Uterus (tissue), 3 donors: ENCODE measurements at regions not wholly inside any gene's neighbourhood (a gene's known extent, or its start where the extent isn't known, plus 50 kb on each side); places are given as distances from the start of the nearest gene placed in this dataset.

ENCODE experiments used
- DNase-seq, 2 donors: peaks; one replicate each; pipeline ENCODE4 v3.0.0-alpha.2; 2019 to 2020
- H3K27ac ChIP-seq, 2 donors: fragments of 200-600 bp; sonication (generic); 1 replicate in 1 of 2; 2 replicates in 1 of 2; pipeline ENCODE4 v1.5.1; 2016 to 2018
- H3K27me3 ChIP-seq, 2 donors: fragments of 200-600 bp; sonication (generic); one replicate each; pipeline ENCODE4 v1.5.1; 2018 to 2019; ENCODE audit warnings: control low read depth in 1 of 2
- H3K36me3 ChIP-seq, 2 donors: fragments of 200-600 bp; sonication (generic); one replicate each; pipeline ENCODE4 v1.5.1; 2019; ENCODE audit warnings: control low read depth in 1 of 2
- H3K4me1 ChIP-seq, 2 donors: fragments of 200-600 bp; sonication (generic); one replicate each; pipeline ENCODE4 v1.5.1; 2018 to 2019; ENCODE audit warnings: control low read depth in 1 of 2
- H3K4me3 ChIP-seq, 2 donors: fragments of 200-600 bp; sonication (generic); 1 replicate in 1 of 2; 2 replicates in 1 of 2; pipeline ENCODE4 v1.5.1; 2018 to 2019; ENCODE audit warnings: mild to moderate bottlenecking in 1 of 2
- H3K9me3 ChIP-seq, 2 donors: fragments of 200-600 bp; sonication (generic); one replicate each; pipeline ENCODE4 v1.5.1; 2019; ENCODE audit warnings: control low read depth in 1 of 2
- POLR2A ChIP-seq, 2 donors: fragments of 450-650 bp; IDR thresholded peaks; one replicate each; pipeline ENCODE4 v1.6.1; 2016; ENCODE audit warnings: antibody characterized with exemption in 2 of 2, mild to moderate bottlenecking in 1 of 2, moderate library complexity in 1 of 2
- intact Hi-C: fragments of 100-400 bp; cut with DNase I; formaldehyde crosslinking; loops from one replicate; pipeline ENCODE4 v1.15.1; 2023; ENCODE audit warnings: low total_unique reads
- TF ChIP-seq, protein P1 (sequence below), 4 experiments: fragments of 200-600 bp in 2 of 4; fragments of 450-650 bp in 2 of 4; sonication (generic) in 2 of 4; IDR thresholded peaks; one replicate each; pipeline ENCODE4 v1.5.1; 2016 to 2019; ENCODE audit warnings: antibody characterized with exemption in 4 of 4, mild to moderate bottlenecking in 2 of 4, moderate library complexity in 1 of 4
- donor health status: DM: yes; HTN: yes; CAD: no.

DNA sequence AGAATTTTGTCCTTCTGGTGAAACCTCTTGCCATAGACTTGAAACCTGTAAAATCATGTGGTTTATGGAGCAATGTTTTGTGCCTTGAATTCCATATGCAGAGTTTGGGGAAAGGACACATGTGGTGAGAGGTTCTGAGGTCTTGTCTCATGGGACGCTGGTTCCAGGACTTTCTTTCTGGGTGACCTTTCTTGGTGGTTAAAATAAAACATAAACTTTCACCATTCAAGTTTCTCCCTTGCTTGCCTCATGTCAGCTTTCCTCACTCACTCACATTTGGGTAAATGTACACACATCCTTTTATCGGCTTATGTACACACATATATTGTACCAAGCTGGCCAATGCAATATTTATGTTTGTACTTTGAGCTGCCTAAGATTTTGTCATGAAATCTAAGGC lies 144.9 kb upstream of the CELF2 start:
- no peak for DNase-seq
- Histone ChIP-seq H3K27me3 (no peaks in the 10 kb centered on the region), H3K4me3 (no peak overlapping the region), H3K9me3 (no peaks in the 10 kb centered on the region), H3K27ac (peak overlapping the region; percentile 80 to 81), H3K36me3 (no peaks in the 10 kb centered on the region), H3K4me1 (no peaks in the 10 kb centered on the region)
- TF ChIP-seq, protein P1, sequence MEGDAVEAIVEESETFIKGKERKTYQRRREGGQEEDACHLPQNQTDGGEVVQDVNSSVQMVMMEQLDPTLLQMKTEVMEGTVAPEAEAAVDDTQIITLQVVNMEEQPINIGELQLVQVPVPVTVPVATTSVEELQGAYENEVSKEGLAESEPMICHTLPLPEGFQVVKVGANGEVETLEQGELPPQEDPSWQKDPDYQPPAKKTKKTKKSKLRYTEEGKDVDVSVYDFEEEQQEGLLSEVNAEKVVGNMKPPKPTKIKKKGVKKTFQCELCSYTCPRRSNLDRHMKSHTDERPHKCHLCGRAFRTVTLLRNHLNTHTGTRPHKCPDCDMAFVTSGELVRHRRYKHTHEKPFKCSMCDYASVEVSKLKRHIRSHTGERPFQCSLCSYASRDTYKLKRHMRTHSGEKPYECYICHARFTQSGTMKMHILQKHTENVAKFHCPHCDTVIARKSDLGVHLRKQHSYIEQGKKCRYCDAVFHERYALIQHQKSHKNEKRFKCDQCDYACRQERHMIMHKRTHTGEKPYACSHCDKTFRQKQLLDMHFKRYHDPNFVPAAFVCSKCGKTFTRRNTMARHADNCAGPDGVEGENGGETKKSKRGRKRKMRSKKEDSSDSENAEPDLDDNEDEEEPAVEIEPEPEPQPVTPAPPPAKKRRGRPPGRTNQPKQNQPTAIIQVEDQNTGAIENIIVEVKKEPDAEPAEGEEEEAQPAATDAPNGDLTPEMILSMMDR (IDR thresholded peaks at IDR 0.05) = no peak
- TF ChIP-seq POLR2A (IDR thresholded peaks at IDR 0.05) = no peak
- intact Hi-C loops = no loop called here

DNA sequence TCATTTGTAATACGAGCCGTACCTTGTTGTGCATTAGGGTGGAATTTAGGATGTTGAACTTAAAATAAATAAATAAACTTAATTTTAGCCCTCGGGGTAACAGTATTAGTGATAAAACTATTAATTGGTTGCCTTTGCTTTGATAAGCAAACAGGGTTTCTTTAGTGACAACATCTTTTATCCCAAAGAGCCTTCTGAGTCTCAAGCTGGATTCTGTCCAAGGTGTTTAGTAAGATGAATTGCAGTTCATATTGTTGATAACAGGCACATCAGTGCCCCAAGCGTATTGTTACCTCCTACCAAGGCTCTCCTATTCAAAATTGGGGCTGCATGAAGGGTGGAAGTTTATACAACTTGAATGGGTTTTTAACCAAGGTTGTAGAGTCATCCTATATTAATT lies 144.4 kb upstream of the CELF2 start:
- peak overlapping the region in 1 of 2 donors; percentile 81 for H3K27ac ChIP-seq
- no peaks in the 10 kb centered on the region for H3K36me3 ChIP-seq
- no peak overlapping the region for H3K4me3 ChIP-seq
- H3K4me1 ChIP-seq = no peaks in the 10 kb centered on the region
- intact Hi-C loops = no loop called here
- H3K27me3 ChIP-seq = no peaks in the 10 kb centered on the region
- H3K9me3 ChIP-seq = no peaks in the 10 kb centered on the region
- TF ChIP-seq POLR2A (IDR thresholded peaks at IDR 0.05) = no peak
- TF ChIP-seq, protein P1 (IDR thresholded peaks at IDR 0.05) = no peak
- DNase-seq = no peak

DNA sequence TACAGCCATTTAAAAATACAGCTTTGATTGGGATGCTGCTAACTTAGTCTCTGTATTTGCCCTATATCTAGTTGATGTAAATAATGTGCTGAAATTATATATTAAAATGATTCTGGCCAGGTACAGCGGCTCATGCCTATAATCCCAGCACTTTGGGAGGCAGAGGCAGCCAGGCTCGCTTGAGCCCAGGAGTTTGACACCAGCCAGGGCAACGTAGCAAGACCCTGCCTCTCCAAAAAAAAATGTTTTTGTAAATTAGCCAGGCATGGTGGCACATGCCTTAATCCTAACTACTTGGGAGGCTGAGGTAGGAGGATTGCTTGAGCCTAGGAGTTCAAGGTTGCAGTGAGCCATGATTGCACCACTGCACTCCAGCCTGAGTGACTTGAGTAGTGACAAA lies 143.8 kb upstream of the CELF2 start:
- Histone ChIP-seq H3K4me3 (no peak overlapping the region), H3K27me3 (no peaks in the 10 kb centered on the region), H3K27ac (no peak overlapping the region), H3K4me1 (no peaks in the 10 kb centered on the region), H3K9me3 (no peaks in the 10 kb centered on the region), H3K36me3 (no peaks in the 10 kb centered on the region)
- intact Hi-C loops = no loop called here
- DNase-seq = no peak
- TF ChIP-seq, protein P1 (IDR thresholded peaks at IDR 0.05) = no peak
- no peak for TF ChIP-seq POLR2A (IDR thresholded peaks at IDR 0.05)

DNA sequence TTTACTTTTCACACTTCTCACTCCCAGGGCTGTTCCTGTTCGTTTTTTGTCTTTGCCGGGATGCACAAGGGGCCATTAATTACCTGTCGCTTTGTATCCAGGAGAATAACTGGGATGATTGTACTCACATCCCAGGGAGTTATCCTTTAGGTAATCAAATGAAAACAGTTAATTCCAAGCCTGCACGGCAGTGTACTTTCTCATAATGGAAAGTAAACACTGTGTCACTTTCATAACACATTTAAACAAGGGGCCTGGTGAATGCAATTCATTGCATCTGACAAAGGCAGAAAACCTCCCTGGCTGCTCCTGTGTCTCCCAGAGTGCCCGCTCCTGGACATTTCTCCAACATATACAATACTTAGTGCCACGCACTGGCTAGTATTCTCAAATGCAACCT lies 138.7 kb upstream of the CELF2 start:
- Histone ChIP-seq H3K4me3 (no peak overlapping the region), H3K9me3 (no peaks in the 10 kb centered on the region), H3K36me3 (no peaks in the 10 kb centered on the region), H3K27ac (no peak overlapping the region), H3K4me1 (no peaks in the 10 kb centered on the region), H3K27me3 (no peaks in the 10 kb centered on the region)
- TF ChIP-seq POLR2A (IDR thresholded peaks at IDR 0.05) = no peak
- TF ChIP-seq, protein P1 (IDR thresholded peaks at IDR 0.05) = no peak
- intact Hi-C loops = no loop called here
- no peak for DNase-seq

DNA sequence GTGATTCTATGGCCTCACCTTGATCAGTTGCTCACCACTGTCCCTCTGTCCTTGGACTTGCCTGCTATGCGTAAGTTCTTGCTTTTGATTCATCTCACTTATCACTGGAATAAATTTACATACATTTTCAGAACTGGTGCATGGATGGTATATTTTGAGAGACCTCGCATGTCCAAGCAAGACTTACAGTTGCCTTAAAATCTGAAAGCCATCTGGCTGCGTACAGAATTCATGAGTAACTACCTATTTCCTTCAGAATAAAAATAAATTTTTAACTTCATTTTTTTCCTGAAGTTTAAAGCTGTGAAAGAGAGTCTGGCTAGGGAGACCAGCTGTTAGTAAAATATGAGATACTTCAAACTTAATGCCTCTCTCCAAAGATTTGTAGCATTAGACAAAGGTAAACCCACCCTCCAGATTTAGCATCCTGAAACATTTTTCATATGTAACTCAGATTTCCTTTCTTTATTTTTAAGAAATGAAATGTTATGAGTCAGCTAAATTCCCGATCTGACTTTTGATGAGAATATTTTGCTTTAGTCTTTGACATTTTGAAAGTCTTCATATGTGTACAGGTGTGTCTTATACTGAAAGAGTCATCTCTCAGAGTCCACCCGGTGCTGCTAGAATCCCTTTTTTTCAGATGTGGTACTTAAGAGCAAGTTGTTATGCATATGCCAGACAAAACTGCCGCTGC lies 136.4 kb upstream of the CELF2 start:
- intact Hi-C loops = no loop called here

More for the DNA sequence above, 136.4 kb upstream of the CELF2 start:
- H3K27me3 ChIP-seq = no peaks in the 10 kb centered on the region
- no peaks in the 10 kb centered on the region for H3K36me3 ChIP-seq
- TF ChIP-seq, protein P1 (IDR thresholded peaks at IDR 0.05) = no peak
- no peak for TF ChIP-seq POLR2A (IDR thresholded peaks at IDR 0.05)
- H3K4me1 ChIP-seq = no peaks in the 10 kb centered on the region
- no peaks in the 10 kb centered on the region for H3K9me3 ChIP-seq
- no peak overlapping the region for H3K4me3 ChIP-seq
- no peak overlapping the region for H3K27ac ChIP-seq
- DNase-seq = no peak
